CD4-positive, alpha-beta T cell treated with Interleukin-1 beta for 1 hour (primary cell): ENCODE measurements at regions not wholly inside any gene's neighbourhood (a gene's known extent, or its start where the extent isn't known, plus 50 kb on each side); places are given as distances from the start of the nearest gene placed in this dataset.
"Not testable (repeated sequence)": the region's sequence is repeated elsewhere in the genome, so short reads cannot be mapped to it uniquely, and the experiment has no call there.

Experiments
- DNase-seq, 2 donors: peaks; one replicate each; pipeline ENCODE4 v3.0.0-alpha.2; 2020 to 2022

GRCh38 chr3:17882981-17883380 is 140.6 kb upstream of the TBC1D5 start:
- DNase-seq: no peak

DNA sequence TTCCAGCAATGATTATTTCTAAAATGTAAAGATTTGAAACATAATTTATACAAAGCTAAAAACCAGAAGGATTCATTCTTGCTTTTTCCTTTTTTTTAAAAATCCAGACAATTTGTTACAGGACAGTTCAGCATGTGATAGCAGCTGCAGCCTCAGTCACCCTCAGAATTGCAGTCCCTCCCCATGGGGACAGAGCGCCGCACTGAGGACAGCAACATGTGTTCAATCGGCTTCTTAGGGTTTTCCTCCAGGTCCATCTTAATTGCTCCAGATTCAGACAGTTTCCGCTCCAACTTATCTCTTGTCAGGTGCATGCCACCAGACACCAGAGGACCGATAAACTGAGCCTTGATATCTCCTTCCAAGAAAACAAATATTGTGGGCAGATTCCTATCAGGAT is 134.9 kb upstream of the TBC1D5 start:
- DNase-seq: no peak

- no peak for DNase-seq
Observed at GRCh38 chr3:17874636-17875035, 132.2 kb upstream of the TBC1D5 start.

GRCh38 chr3:17872457-17872856 is 130.0 kb upstream of the TBC1D5 start:
- no peak for DNase-seq

- DNase-seq: no peak
Observed at GRCh38 chr3:17865631-17866030, 123.2 kb upstream of the TBC1D5 start.

DNA sequence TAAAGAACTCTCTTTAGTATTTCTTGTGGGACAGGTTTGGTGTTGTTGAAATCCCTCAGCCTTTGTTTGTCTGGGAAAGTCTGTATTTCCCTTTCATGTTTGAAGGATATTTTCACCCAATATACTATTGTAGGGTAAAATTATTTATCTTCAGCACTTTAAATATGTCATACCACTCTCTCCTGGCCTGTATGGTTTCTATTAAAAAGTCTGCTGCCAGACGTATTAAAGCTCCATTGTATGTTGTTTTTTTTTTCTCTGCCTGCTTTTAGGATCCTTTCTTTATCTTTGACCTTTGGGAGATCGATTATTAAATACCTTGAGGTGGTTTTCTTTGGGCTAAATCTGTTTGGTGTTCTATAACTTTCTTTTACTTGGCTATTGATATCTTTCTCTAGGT is 119.0 kb upstream of the TBC1D5 start:
- DNase-seq: no peak

DNA sequence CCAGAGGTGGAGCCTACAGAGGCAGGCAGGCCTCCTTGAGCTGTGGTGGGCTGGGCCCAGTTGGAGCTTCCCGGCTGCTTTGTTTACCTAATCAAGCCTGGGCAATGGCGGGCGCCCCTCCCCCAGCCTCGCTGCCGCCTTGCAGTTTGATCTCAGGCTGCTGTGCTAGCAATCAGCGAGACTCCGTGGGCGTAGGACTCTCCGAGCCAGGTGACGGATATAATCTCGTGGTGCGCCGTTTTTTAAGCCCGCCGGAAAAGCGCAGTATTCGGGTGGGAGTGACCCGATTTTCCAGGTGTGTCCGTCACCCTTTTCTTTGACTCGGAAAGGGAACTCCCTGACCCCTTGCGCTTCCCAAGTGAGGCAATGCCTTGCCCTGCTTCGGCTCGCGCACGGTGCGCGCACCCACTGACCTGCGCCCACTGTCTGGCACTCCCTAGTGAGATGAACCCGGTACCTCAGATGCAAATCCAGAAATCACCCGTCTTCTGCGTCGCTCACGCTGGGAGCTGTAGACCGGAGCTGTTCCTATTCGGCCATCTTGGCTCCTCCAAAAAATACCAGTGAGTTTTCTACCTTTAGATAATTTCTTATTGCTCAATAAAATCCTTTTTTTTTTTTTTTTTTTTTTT is 118.5 kb upstream of the TBC1D5 start:
- DNase-seq: not testable (repeated sequence)

GRCh38 chr3:17852217-17852616 is 109.8 kb upstream of the TBC1D5 start:
- DNase-seq: no peak

DNA sequence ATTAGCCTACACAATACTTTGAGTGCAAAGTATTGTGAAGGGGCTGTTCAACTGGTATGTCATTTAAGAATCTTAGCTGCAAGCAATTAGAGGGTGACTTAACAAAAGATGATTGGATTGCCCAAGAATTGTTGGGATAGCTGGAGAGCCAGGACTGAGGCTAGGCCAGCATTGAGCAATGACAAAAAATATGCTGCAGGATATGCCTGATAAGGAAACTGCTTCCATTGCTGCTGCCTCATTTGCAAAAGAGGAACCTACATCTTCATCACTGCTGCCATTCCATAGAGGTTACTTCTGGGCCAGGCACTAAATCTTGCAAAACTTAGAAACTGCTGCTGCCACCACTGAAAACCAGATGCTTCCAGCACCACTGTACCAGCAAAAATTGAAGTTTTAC is 108.0 kb upstream of the TBC1D5 start:
- DNase-seq: no peak

DNA sequence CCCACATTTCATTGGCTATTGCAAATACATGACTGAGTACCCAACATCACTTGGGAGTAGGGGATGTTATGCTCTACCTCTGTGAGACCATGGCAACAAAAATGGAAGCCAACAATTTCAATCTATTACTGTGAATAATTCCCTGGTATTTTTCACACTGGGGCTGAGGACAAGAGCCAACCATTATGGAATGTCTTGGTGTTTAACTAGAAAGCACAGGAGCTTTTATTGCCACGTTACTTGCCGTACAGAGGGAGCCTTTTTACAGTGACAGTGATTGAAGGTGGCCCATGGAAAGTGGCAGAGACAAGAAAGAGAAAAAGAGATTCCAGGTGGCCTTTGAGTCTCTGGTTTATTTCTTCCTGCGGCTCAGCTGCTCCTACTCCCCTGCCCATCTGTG is 105.7 kb upstream of the TBC1D5 start:
- DNase-seq: no peak

GRCh38 chr3:17847156-17847555 is 104.7 kb upstream of the TBC1D5 start:
- DNase-seq: no peak

DNA sequence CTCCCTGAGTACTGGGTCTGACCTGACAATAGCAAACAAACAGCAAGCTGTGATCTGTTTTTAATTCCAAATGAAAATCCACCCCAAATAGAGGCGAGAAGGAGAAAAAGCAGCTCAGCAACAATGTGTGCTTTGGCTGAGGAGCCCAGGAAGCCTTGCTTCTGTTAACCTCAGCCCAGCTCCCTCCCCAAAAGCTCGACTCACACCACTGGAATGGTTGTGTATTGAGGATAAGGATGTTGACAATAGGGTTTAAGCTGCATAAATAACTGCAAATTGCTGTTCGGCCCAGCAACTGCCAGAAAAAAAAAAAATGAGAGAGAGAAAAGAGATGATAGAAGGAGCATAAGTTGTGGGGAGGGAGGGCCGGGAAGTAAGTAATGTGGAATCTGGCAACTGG is 104.0 kb upstream of the TBC1D5 start:
- no peak for DNase-seq

GRCh38 chr3:17845026-17845812 is 102.8 kb upstream of the TBC1D5 start:
- no peak for DNase-seq

DNA sequence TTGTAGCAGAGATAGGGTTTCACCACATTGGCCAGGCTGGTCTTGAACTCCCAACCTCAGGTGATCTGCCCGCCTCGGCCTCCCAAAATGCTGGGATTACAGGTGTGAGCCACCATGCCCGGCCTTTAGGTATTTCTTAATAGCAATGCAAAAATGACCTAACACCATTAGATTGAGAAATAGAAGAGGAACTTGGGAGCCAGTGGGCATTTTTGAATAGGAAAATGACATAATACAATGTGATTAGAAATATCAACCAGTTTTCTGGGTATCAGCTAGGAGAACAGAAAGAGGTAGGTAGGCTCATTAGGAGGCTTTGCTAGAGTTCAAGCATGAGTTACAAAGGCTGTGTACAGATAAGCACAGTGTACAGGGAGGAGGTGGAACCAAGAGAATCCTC is 101.8 kb upstream of the TBC1D5 start:
- no peak for DNase-seq

- peak; percentile 57 to 66 for DNase-seq
Observed at GRCh38 chr3:17841190-17841828, 98.9 kb upstream of the TBC1D5 start.

DNA sequence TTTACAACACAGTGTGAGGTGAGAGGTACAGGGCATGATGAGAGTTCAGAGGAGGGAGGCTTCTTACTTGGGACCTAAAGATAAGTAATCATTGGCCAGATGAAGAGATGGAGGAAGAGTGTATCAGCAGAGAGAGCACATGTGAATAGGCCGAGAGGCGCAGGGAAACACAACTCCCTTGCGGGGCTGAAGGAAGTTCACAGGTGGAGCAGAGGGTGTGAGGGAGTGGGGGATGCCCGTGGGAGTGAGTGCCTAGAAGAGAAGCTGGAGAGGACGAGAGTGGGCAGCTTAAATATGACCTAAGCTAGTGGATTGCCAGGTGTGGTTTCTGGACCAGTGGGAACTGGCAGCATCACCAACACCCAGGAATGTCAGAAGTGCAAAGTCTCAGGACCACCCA is 98.2 kb upstream of the TBC1D5 start:
- no peak for DNase-seq

GRCh38 chr3:17840126-17840525 is 97.7 kb upstream of the TBC1D5 start:
- no peak for DNase-seq

DNA sequence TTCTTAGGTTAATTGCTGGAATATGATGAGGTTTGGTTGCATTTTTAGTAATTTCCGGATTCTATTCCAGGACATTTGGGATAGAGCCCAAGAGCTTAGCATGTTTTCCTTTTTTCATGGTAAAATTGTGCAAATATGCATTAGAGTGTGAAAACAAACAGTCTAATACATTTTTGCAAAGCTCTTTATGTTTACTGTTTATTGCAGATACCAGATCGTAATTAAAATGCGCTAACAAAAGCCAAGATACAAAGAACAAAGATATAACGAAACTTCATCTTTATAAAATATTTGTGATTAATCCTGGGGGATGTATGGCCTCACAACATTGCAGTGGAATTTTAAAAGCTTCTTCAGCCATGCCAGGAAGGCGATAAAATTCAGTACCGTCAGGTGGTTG is 94.5 kb upstream of the TBC1D5 start:
- DNase-seq: no peak

GRCh38 chr3:17836092-17836491 is 93.7 kb upstream of the TBC1D5 start:
- DNase-seq: no peak

GRCh38 chr3:17833786-17834559 is 91.5 kb upstream of the TBC1D5 start:
- no peak for DNase-seq

DNA sequence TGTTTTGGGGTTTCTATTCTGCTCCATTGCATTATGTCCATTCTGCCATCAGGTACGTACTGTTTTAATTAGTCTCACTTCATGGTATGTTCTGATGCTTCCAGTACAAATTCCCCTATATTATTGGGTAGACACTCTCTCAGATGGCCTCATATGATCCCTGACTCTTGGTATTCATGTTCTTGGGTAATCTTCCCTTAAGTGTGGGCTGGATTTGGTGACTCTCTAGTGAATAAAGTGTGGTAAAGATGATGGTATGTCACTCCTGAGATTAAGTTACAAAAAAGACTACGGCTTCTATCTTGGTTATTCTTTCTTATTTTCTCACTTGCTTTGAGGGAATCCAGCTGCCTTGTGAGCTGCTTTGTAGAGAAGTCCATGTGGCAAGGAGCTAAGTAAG is 89.6 kb upstream of the TBC1D5 start:
- no peak for DNase-seq

- no peak for DNase-seq
Observed at GRCh38 chr3:17831366-17831765, 88.9 kb upstream of the TBC1D5 start.

DNA sequence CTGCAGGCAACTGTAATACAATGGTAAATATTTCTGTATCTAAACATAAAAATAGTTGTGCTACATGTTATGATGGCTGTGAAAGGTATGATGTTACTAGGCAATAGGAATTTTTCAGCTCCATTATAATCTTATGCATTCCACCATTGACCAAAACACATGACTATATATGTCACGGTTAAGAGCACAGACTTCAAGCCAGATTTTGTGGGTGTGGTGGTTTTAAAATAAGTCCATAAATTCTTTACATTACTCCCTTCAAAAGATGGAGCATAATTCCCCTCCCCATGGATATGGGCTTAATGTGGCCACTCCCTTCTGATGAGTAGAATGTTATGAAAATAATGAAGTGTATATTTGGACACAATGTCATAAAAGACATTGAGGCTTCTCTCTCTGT is 88.4 kb upstream of the TBC1D5 start:
- no peak for DNase-seq

DNA sequence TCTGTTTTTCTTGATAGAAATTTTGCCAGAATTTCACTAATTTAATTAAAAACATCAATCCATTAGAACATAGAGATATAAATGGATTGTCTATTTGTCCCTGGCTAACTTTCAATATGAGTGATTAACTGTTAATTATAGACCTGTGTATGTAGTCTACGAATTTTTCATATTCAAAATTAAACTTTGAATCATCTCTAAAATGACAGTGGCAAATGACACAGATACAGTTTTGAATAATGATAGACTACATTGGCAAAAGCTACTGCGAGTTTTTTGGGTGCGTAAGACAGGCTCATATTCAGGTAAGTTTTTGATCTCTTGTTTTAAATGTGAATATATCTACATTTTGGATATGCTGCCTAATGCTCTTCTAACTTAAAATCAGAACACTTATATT is 86.0 kb upstream of the TBC1D5 start:
- DNase-seq: no peak
